Posterior vena cava (tissue), 2 donors: ENCODE measurements at regions not wholly inside any gene's neighbourhood (a gene's known extent, or its start where the extent isn't known, plus 50 kb on each side); places are given as distances from the start of the nearest gene placed in this dataset.
"Not testable (repeated sequence)": the region's sequence is repeated elsewhere in the genome, so short reads cannot be mapped to it uniquely, and the experiment has no call there.

ENCODE experiments used
- DNase-seq: peaks from one replicate; pipeline ENCODE4 v3.0.0-alpha.2; 2020; ENCODE audit warnings: low spot score
- intact Hi-C, 2 donors: fragments of 100-400 bp; cut with DNase I; formaldehyde crosslinking; loops; one replicate each; pipeline versions ENCODE4 v1.14.1 to v1.14.2; 2022 to 2023
- donor health status: DM: yes; HTN: yes; CAD: no.
- donor health status: DM: yes; HTN: yes; CAD: no.

DNA sequence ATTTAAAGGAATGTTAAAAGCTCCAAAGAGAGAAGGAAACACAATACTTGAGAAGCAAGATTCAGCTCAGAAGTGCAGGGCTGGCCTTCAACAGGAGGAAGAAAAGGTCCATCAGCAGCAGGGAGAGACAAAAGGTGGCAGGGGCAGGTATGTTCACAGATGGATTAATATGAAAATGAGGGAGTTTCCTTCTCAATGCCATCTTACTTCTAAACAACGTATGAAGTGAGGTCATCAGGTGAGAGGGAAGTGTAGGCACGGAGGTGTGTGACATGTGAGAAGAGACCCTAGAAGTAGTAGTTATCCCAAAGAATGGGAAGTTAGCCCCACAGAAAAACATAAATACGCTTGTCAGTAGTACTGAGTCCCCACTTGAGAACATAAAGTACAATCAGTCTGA lies 122.5 kb downstream of the CCER1 start:
- DNase-seq = no peak
- intact Hi-C loops = no loop called here

- DNase-seq = no peak
- intact Hi-C loops = no loop called here
These were observed 123.3 kb downstream of the CCER1 start for GRCh38 chr12:90831712-90832111.

DNA sequence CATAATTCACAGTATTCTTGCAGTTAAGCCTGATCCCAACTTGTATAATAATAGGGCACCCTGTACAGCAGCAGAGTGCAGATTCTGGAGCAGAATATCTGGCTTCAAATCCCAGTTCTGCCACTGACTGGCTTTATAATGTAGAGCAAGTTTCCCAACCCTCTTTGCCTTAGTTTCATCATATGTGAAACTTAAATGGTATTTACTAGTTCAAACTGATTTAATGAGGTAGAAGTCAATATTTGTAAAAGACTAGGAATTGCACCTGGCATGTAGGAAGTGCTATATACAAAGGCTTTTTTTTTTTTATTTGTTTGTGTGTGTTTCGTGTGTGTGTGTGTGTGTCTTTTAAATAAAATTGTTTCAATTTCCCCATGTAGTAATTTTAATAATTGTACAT lies 125.9 kb downstream of the CCER1 start:
- DNase-seq = no peak
- intact Hi-C loops = no loop called here

GRCh38 chr12:90828621-90829020 lies 126.4 kb downstream of the CCER1 start:
- no peak for DNase-seq
- intact Hi-C loops = no loop called here

DNA sequence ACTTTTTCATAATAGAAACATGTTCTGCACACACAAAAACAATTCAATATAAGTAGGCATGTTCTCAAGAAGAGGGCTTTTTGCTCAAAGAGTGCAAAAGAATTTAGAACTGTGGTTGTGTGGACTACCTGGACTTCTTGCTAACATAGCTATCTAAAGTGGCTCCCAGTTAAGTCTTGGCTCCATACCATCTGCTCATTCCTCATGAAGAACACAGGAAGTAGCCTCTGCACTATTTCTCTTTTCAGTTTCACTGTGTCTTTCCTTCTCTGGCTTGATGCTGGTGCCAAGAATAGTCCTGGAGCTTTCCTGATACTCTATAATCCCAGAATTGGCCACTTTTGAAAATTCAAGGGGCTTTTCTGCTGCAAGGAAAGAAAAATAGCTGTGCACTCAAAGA lies 127.4 kb downstream of the CCER1 start:
- no peak for DNase-seq
- intact Hi-C loops = no loop called here

DNA sequence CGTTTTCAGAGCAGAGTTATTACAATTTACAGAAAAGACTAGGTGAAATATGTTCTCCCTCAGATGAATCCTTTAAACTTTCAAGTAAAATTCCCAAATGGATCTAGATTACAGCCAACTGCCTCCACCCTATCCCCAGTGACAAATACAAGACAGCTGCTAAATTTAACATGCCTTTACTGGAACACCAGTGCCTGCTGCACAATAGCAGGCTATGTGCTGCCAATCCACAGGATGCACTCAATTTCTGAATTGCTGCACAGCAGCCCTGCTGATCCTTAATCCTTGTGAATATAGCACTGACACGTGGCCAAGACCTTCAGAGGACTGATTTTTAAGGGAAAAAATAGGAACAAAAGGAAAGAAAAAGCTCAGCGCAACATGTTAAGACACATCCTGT lies 128.9 kb downstream of the CCER1 start:
- intact Hi-C loops = no loop called here

GRCh38 chr12:90823859-90824258 lies 131.1 kb downstream of the CCER1 start:
- DNase-seq = peak; percentile 75
- intact Hi-C loops = no loop called here

More for the DNA sequence above, 128.9 kb downstream of the CCER1 start:
- DNase-seq = no peak

GRCh38 chr12:90819709-90820108 lies 135.3 kb downstream of the CCER1 start:
- no peak for DNase-seq
- intact Hi-C loops = no loop called here

GRCh38 chr12:90816353-90817089 lies 138.5 kb downstream of the CCER1 start:
- no peak for DNase-seq
- intact Hi-C loops = no loop called here

DNA sequence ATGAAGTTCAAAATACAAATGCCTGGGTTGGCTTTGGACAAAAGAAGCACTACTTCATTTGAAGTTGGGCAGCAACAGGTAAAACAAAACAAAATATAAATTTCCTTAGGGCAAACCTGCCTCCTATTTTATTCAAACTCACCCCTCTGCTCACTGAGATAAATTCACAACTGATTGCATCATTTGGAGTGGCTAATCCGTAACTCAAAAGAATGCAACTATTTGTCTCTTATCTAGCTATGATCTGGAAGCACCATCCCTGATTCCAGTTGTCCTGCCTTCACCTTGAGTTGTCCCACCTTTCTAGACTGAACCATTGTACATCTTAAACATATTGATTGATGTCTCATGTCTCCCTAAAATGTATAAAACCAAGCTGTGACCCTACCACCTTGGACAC lies 145.0 kb downstream of the CCER1 start:
- no peak for DNase-seq
- intact Hi-C loops = no loop called here

- DNase-seq = no peak
- intact Hi-C loops = no loop called here
These were observed 146.4 kb downstream of the CCER1 start for GRCh38 chr12:90808568-90808967.

- intact Hi-C loops = no loop called here
- no peak for DNase-seq
These were observed 152.2 kb downstream of the CCER1 start for GRCh38 chr12:90802727-90803126.

GRCh38 chr12:90801776-90802175 lies 153.2 kb downstream of the CCER1 start:
- intact Hi-C loops = no loop called here
- no peak for DNase-seq

DNA sequence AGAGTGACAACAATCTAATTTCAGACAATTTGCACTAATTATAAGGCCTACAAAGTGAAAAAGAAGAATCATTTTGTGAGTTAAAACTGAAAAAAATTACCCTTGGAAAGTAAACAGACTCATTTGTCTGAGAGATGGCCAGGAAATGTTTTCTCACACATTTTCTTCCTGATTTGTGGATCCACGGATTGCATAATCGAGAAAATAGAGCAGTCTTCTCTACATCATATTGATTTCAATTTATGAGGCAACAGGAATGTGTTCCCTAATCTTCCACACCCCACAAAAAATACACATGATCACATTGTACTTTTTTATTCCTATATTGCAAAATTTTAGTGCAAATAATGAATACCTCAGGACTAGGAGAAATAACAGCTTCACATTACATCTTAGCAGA lies 160.8 kb downstream of the CCER1 start:
- no peak for DNase-seq
- intact Hi-C loops = no loop called here

- intact Hi-C loops, DNase-seq: not testable (repeated sequence)
These were observed 162.3 kb downstream of the CCER1 start for GRCh38 chr12:90792718-90793117.

GRCh38 chr12:90791445-90791844 lies 163.5 kb downstream of the CCER1 start:
- intact Hi-C loops = no loop called here
- no peak for DNase-seq

GRCh38 chr12:90790747-90791146 lies 164.2 kb downstream of the CCER1 start:
- intact Hi-C loops = no loop called here
- no peak for DNase-seq

GRCh38 chr12:90773491-90773890 lies 181.5 kb downstream of the CCER1 start:
- no peak for DNase-seq
- intact Hi-C loops = no loop called here

GRCh38 chr12:90770861-90771260 lies 184.1 kb downstream of the CCER1 start:
- no peak for DNase-seq
- intact Hi-C loops = no loop called here

- intact Hi-C loops = no loop called here
- no peak for DNase-seq
These were observed 197.0 kb downstream of the CCER1 start for GRCh38 chr12:90757957-90758356.

GRCh38 chr12:90745211-90745610 lies 209.8 kb downstream of the CCER1 start:
- DNase-seq = no peak
- intact Hi-C loops = loop anchor here in 1 of 2 donors (5.0 kb wide), 1 partner anchor 1268 kb away; no protein-coding TSS in a partner anchor

GRCh38 chr12:90741611-90742010 lies 213.4 kb downstream of the CCER1 start:
- intact Hi-C loops = no loop called here

More at GRCh38 chr12:90741611-90742010, 213.4 kb downstream of the CCER1 start:
- DNase-seq = no peak
